ENCODE measurements at regions not wholly inside any gene's neighbourhood (a gene's known extent, or its start where the extent isn't known, plus 50 kb on each side); places are given as distances from the start of the nearest gene placed in this dataset.
A peak's percentile ranks its signal among the peaks of the same experiment; 100 is the strongest.

DNA sequence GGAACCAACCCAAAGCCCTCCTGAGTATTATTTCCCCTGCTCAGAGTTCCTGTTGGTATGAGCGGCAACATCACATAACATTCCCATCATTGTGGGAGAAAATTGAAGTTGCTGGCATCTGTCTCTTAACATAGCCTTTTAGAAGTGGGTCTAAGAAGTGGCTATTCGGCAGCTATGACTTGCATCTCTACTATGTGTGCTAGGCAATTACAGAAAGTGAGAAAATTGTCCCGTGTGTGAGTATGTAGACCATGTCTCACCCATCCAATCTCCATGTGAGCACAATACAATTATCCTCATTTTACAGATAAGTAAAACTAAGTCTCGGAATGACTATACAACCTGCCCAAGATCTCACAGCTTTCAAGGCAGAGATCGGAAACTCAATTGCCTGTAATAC is 239.4 kb upstream of the ZNF462 start:
- no peak for DNase-seq

DNA sequence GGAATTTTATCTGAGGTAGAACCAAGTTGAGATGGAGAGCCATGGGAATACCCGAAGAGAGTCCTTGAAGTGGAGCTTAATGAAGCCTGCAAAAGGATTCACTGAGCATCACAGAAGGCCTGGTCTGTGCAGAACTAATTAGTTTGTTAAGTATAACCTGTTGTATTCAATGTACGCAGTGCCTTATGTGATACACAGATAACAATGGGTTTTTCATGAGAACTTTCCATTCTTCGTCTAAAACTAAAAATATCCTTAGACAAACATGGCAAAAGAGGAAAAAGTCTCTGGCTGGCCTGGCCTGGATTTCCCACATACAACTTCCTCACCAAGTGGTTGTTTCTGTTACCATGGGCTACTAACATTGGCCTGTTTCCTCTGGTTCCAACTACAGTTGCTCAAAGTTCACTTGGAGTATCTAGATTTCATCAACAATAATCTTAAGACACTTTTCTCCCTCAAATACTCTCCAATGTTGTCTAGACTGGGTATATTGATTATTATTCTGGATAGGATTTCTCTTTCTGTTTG is 237.6 kb upstream of the ZNF462 start:
- peak; percentile 27 for DNase-seq

- DNase-seq = peak; percentile 55
These were observed 236.0 kb upstream of the ZNF462 start for GRCh38 chr9:106626936-106627335.

- no peak for DNase-seq
These were observed 230.3 kb upstream of the ZNF462 start for GRCh38 chr9:106632621-106633020.

- DNase-seq = no peak
These were observed 228.8 kb upstream of the ZNF462 start for GRCh38 chr9:106634183-106634582.

GRCh38 chr9:106634641-106635040 is 228.3 kb upstream of the ZNF462 start:
- no peak for DNase-seq

- DNase-seq = no peak
These were observed 225.5 kb upstream of the ZNF462 start for GRCh38 chr9:106637486-106637885.

DNA sequence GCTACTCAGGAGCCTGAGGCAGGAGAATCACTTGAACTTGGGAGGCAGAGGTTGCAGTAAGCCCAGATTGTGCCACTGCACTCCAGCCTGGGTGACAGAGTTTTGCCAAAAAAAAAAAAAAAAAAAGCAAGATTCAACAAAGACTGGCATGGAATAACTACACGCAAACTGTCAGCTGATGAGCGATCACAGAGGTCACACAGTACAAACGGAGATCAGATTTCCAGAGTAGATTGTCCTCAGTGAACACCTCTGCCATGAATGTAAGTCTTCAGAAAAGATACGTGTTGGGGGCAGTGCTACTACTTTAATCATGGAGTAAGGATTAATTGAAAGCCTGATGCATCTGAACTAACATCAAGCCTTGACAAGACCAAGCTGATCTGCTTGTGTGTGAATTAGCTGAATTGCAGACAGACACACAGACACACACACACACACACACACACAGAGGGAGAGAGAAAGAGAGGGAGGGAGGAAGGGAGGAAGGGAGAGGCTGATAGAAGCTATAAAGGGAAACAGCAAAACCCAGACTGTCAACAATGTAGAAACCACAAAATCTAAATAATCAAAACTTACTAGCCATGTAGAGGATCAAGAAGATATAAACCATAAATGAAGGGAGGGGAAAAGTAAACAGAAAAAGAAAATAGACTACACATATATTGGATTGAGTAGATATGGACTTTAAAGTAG is 222.9 kb upstream of the ZNF462 start:
- DNase-seq = no peak

- DNase-seq = no peak
These were observed 219.6 kb upstream of the ZNF462 start for GRCh38 chr9:106643211-106643930.

- DNase-seq = no peak
These were observed 218.3 kb upstream of the ZNF462 start for GRCh38 chr9:106644661-106645060.

DNA sequence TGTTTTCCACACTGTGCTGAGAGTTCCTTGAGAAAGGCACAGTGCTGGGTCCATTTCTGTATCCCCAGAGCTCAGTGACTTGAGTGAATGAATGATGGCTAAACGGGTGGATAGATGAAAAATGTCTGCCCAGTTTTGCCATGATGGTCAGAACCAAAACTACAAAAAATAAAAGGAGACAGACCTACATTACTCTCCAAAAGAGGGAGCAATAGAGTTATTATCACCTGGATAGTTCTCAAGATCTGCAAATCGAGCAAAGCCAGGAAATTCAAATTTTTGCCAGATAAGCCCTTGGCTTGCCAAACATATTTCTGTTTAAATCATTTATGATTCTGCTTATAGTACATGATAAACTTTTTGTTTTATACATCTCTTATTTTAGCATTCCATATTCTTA is 214.2 kb upstream of the ZNF462 start:
- no peak for DNase-seq

GRCh38 chr9:106649664-106650063 is 213.3 kb upstream of the ZNF462 start:
- DNase-seq = no peak

GRCh38 chr9:106653213-106653612 is 209.8 kb upstream of the ZNF462 start:
- no peak for DNase-seq

- DNase-seq = no peak
These were observed 207.0 kb upstream of the ZNF462 start for GRCh38 chr9:106655966-106656365.

GRCh38 chr9:106657926-106658325 is 205.0 kb upstream of the ZNF462 start:
- peak; percentile 55 for DNase-seq

GRCh38 chr9:106668534-106668933 is 194.4 kb upstream of the ZNF462 start:
- no peak for DNase-seq

GRCh38 chr9:106669835-106670234 is 193.1 kb upstream of the ZNF462 start:
- no peak for DNase-seq

- no peak for DNase-seq
These were observed 192.5 kb upstream of the ZNF462 start for GRCh38 chr9:106670418-106670817.

- DNase-seq = no peak
These were observed 187.2 kb upstream of the ZNF462 start for GRCh38 chr9:106675780-106676179.

DNA sequence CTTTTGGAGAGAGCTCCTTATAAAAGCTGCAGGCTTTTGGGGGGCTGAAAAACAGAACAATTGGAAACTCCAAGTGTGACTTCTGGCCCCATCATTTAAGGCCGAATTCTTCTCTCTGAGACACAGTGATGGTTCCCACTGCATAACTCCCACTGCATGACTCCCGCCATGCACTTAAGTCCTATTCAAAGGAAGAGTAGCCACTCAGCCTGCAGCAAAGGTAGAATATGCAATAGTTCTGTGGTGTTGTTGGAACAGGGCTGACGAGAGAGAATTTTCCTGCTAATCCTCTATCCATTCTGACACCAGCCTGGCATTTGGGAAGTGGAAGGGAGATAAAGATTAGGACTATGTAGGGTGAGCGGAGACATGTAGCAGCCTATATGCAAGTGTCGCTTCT is 185.6 kb upstream of the ZNF462 start:
- DNase-seq = no peak

DNA sequence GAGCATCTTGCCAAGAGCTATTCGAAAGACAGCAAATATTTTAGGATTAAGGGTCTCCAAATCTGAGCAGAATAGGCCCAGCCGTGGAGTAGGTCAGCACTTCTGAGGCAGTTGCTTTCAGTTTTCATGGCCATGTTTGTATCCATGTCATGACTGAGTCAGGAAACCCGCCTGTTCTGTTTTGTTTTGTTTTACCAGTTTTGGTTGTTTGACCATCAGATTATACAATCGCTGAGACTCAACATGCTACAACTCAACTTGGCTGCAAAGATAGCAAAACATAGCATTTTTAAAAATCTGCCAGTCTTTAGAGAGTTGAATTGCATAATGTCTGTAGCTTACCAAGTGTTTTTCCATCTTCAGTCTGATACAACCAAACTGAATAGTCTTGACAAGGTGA is 185.1 kb upstream of the ZNF462 start:
- no peak for DNase-seq

GRCh38 chr9:106678273-106678672 is 184.7 kb upstream of the ZNF462 start:
- DNase-seq = no peak

DNA sequence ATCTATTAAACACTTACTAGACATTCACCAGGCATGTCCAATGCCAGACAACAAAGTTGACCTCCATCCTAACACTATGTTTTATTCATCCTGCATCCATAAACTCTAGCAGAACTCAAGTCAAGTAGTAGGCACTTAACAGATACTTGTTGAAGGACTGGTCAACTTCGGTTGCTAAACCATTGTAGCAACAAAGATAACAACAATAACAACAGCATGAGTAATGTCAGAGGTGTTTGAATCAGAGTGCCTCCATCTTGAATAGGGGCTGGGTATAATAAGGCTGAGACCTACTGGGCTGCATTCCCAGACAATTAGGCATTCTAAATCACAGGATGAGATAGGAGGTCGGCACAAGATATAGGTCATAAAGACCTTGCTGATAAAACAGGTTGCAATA is 180.5 kb upstream of the ZNF462 start:
- no peak for DNase-seq

DNA sequence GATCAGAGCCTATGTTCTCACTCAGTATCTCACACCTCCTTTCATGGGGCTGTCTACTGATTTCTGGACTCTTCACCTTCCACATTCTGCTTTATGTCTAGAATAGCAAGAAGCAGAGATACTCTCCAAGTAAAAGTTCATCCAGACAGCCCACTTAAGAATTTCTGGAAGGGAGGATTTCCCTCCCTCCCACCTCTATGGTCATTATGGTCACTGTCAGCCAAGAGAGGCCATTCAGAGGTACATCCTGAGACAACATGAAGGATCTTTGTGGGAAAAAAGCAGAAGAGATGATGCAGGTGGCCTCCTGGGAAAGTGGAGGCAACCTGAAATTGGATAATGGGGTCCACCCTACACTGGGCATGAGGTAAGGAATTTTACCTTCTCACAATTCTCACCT is 179.5 kb upstream of the ZNF462 start:
- DNase-seq = no peak
